Common myeloid progenitor, CD34-positive (primary cell): ENCODE measurements at regions not wholly inside any gene's neighbourhood (a gene's known extent, or its start where the extent isn't known, plus 50 kb on each side); places are given as distances from the start of the nearest gene placed in this dataset.
"Not testable (repeated sequence)": the region's sequence is repeated elsewhere in the genome, so short reads cannot be mapped to it uniquely, and the experiment has no call there.

Source experiments
- CTCF ChIA-PET: fragments of 350-600 bp; sonication (Branson Sonifier 250); formaldehyde crosslinking; loops from one replicate; lab custom pipeline; 2021; ENCODE audit warnings: antibody characterized with exemption; lab: Charles Lee
- POLR2A ChIA-PET: fragments of 350-600 bp; sonication (Branson Sonifier 250); formaldehyde crosslinking; loops from one replicate; lab custom pipeline; 2021; ENCODE audit warnings: antibody characterized with exemption; lab: Charles Lee
- DNase-seq, 3 donors: peaks; one replicate each; pipeline versions ENCODE4 v3.0.0 to v3.0.0-alpha.2; 2013
- H3K27ac ChIP-seq, 2 experiments: 1 replicate in 1 of 2; 2 replicates in 1 of 2; pipeline ENCODE4 v1.7.0; 2013; ENCODE audit warnings: inconsistent platforms in 2 of 2, low read length in 2 of 2, mild to moderate bottlenecking in 2 of 2, low read depth in 1 of 2, moderate library complexity in 1 of 2; ENCODE audit not compliant: severe bottlenecking in 2 of 2, insufficient read depth in 1 of 2, poor library complexity in 1 of 2
- H3K27me3 ChIP-seq, 5 experiments: replicated peaks in 2 of 5; 1 replicate in 3 of 5; 2 replicates in 2 of 5; pipeline versions ENCODE4 v1.6.1 to v1.7.0; 2013; ENCODE audit warnings: low read length in 4 of 5, mild to moderate bottlenecking in 2 of 5, moderate library complexity in 2 of 5, inconsistent platforms in 1 of 5; ENCODE audit not compliant: insufficient read depth in 5 of 5, control insufficient read depth in 4 of 5
- H3K36me3 ChIP-seq, 4 experiments: 1 replicate in 2 of 4; 2 replicates in 2 of 4; pipeline versions ENCODE4 v1.6.1 to v1.7.0; 2013; ENCODE audit warnings: low read length in 3 of 4, control low read depth in 1 of 4, mild to moderate bottlenecking in 1 of 4; ENCODE audit not compliant: control insufficient read depth in 4 of 4, insufficient read depth in 4 of 4
- H3K4me1 ChIP-seq, 4 experiments: 1 replicate in 3 of 4; 2 replicates in 1 of 4; pipeline versions ENCODE4 v1.6.1 to v1.7.1; 2013; ENCODE audit warnings: low read length in 3 of 4, mild to moderate bottlenecking in 3 of 4, control low read depth in 1 of 4, inconsistent platforms in 1 of 4, moderate library complexity in 1 of 4; ENCODE audit not compliant: control insufficient read depth in 4 of 4, insufficient read depth in 4 of 4; ENCODE audit errors: control extremely low read depth in 1 of 4
- H3K4me3 ChIP-seq, 7 experiments: 1 replicate in 4 of 7; 2 replicates in 3 of 7; pipeline versions ENCODE4 v1.5.1 to v1.7.0; 2013; ENCODE audit warnings: mild to moderate bottlenecking in 7 of 7, low read length in 6 of 7, moderate library complexity in 6 of 7, inconsistent platforms in 2 of 7, low read depth in 2 of 7, control low read depth in 1 of 7; ENCODE audit not compliant: insufficient read depth in 4 of 7, control insufficient read depth in 1 of 7; ENCODE audit errors: extremely low read depth in 1 of 7
- H3K9me3 ChIP-seq, 5 experiments: 1 replicate in 4 of 5; 2 replicates in 1 of 5; pipeline versions ENCODE4 v1.6.1 to v1.7.1; 2013; ENCODE audit warnings: low read length in 4 of 5, mild to moderate bottlenecking in 2 of 5, inconsistent platforms in 1 of 5, low read depth in 1 of 5, moderate library complexity in 1 of 5; ENCODE audit not compliant: control insufficient read depth in 4 of 5, insufficient read depth in 2 of 5; ENCODE audit errors: control extremely low read depth in 1 of 5
- WGBS: methylation state at CpG from one replicate; pipeline ENCODE4 v1.1.5; 2013; ENCODE audit not compliant: insufficient coverage; 5-methylcytosine and 5-hydroxymethylcytosine counted together

GRCh38 chr1:83343767-83344166 is 655.2 kb downstream of the TTLL7 start:
- WGBS = no CpG with 5 or more reads among the region's 6 CpGs
- H3K9me3 ChIP-seq, H3K27ac ChIP-seq, POLR2A ChIA-PET, H3K27me3 ChIP-seq, H3K36me3 ChIP-seq, DNase-seq, CTCF ChIA-PET, H3K4me1 ChIP-seq, H3K4me3 ChIP-seq: not testable (repeated sequence)

- DNase-seq, H3K27me3 ChIP-seq, POLR2A ChIA-PET, H3K9me3 ChIP-seq, H3K36me3 ChIP-seq, H3K4me1 ChIP-seq, H3K27ac ChIP-seq, CTCF ChIA-PET, H3K4me3 ChIP-seq: not testable (repeated sequence)
These were observed 655.9 kb downstream of the TTLL7 start for GRCh38 chr1:83342995-83343394.

- H3K27ac ChIP-seq, H3K4me3 ChIP-seq, CTCF ChIA-PET, H3K4me1 ChIP-seq, H3K36me3 ChIP-seq, POLR2A ChIA-PET, H3K27me3 ChIP-seq, H3K9me3 ChIP-seq, DNase-seq: not testable (repeated sequence)
- WGBS = no CpG with 5 or more reads among the region's 1 CpG
These were observed 666.6 kb downstream of the TTLL7 start for GRCh38 chr1:83332308-83332707.

GRCh38 chr1:83318366-83318765 is 680.6 kb downstream of the TTLL7 start:
- H3K27me3 ChIP-seq = no peaks in the 10 kb centered on the region
- H3K36me3 ChIP-seq = no peaks in the 10 kb centered on the region
- WGBS = no CpG with 5 or more reads among the region's 2 CpGs
- no peak overlapping the region for H3K4me3 ChIP-seq
- ChIA-PET CTCF (no interaction called here), POLR2A (no interaction called here)
- DNase-seq = no peak
- H3K4me1 ChIP-seq = no peaks in the 10 kb centered on the region
- no peak overlapping the region for H3K27ac ChIP-seq
- no peaks in the 10 kb centered on the region for H3K9me3 ChIP-seq

GRCh38 chr1:83315446-83315845 is 683.5 kb downstream of the TTLL7 start:
- H3K27me3 ChIP-seq, H3K9me3 ChIP-seq, CTCF ChIA-PET, H3K36me3 ChIP-seq, H3K4me3 ChIP-seq, H3K4me1 ChIP-seq, DNase-seq, H3K27ac ChIP-seq, POLR2A ChIA-PET: not testable (repeated sequence)
- no CpG with 5 or more reads among the region's 1 CpG for WGBS

GRCh38 chr1:83310161-83310560 is 688.8 kb downstream of the TTLL7 start:
- CTCF ChIA-PET, DNase-seq, H3K4me1 ChIP-seq, H3K27me3 ChIP-seq, H3K4me3 ChIP-seq, H3K9me3 ChIP-seq, H3K27ac ChIP-seq, POLR2A ChIA-PET, H3K36me3 ChIP-seq: not testable (repeated sequence)
- WGBS = no CpG with 5 or more reads among the region's 1 CpG

GRCh38 chr1:83309035-83309434 is 689.9 kb downstream of the TTLL7 start:
- CTCF ChIA-PET, H3K36me3 ChIP-seq, DNase-seq, H3K27me3 ChIP-seq, H3K4me1 ChIP-seq, H3K4me3 ChIP-seq, H3K9me3 ChIP-seq, H3K27ac ChIP-seq, POLR2A ChIA-PET: not testable (repeated sequence)
- WGBS = no CpG with 5 or more reads among the region's 2 CpGs
